ENCODE measurements at regions not wholly inside any gene's neighbourhood (a gene's known extent, or its start where the extent isn't known, plus 50 kb on each side); places are given as distances from the start of the nearest gene placed in this dataset.

DNA sequence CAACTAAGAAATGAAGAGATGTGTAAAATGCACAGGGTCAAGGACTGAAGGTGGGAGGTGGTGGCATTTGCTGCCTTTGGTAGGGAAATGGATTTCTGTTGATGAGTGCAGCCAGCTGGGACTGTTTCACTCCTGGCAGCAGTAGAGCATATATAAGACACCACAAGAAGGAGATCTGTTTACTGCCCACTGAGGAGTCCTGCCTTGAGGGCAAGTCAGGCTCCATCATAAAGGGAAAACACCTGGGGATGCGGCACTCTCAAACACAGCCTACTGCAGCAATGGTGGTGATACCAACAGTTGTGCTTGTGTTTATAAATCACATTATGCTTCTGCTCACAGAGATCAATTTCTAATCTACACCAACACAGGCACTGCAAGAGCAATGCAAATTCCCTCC lies 222.1 kb downstream of the TACR3 start:
- ATAC-seq (no peak), FAIRE-seq (no peak), DNase-seq (ENCODE audit: low read depth in 1 of 2, low spot score in 1 of 2) (no peak)
- H3K9me3 ChIP-seq, result no peaks in the 10 kb centered on the region
- TF ChIP-seq, protein P1, sequence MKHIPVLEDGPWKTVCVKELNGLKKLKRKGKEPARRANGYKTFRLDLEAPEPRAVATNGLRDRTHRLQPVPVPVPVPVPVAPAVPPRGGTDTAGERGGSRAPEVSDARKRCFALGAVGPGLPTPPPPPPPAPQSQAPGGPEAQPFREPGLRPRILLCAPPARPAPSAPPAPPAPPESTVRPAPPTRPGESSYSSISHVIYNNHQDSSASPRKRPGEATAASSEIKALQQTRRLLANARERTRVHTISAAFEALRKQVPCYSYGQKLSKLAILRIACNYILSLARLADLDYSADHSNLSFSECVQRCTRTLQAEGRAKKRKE (CRISPR knock-in tag; IDR thresholded peaks at IDR 0.05; ENCODE audit: low read depth), result no peak
- TF ChIP-seq MAFK (IDR thresholded peaks at IDR 0.05; ENCODE audit: partially characterized antibody), result no peak
- no peak for TF ChIP-seq HOXB13 (CRISPR knock-in tag; IDR thresholded peaks at IDR 0.05; ENCODE audit: low read depth)
- no peak for TF ChIP-seq POLR2AphosphoS2 (conservative IDR thresholded peaks at IDR 0.05; ENCODE audit: low read length)
- TF ChIP-seq MYC (IDR thresholded peaks at IDR 0.05; ENCODE audit: borderline replicate concordance, low read length), result no peak
- TF ChIP-seq HOXA7 (CRISPR knock-in tag; IDR thresholded peaks at IDR 0.05), result no peak
- no peak for TF ChIP-seq RNF2 (IDR thresholded peaks at IDR 0.05; ENCODE audit: borderline replicate concordance, low read depth)
- TF ChIP-seq RCOR1 (IDR thresholded peaks at IDR 0.05; ENCODE audit: low read depth, low read length), result no peak
- TF ChIP-seq NR3C1 (IDR thresholded peaks at IDR 0.05), result no peak
- TF ChIP-seq POLR2A (IDR thresholded peaks at IDR 0.05; ENCODE audit: low read length), result no peak
- TF ChIP-seq ZC3H11A (IDR thresholded peaks at IDR 0.05), result no peak
- no peak for TF ChIP-seq RARB (CRISPR knock-in tag; IDR thresholded peaks at IDR 0.05)
- no peak for TF ChIP-seq FOSB (CRISPR knock-in tag; IDR thresholded peaks at IDR 0.05)
- H3K4me2 ChIP-seq, result no peak overlapping the region
- H3K4me1 ChIP-seq, result no peaks in the 10 kb centered on the region
- H3K4me3 ChIP-seq, result no peak overlapping the region
- CTCF ChIA-PET, result interaction anchor here (0.6 kb wide), 1 partner anchor 269 kb away, joined by 3 read pairs; no protein-coding TSS in a partner anchor
- WGBS (ENCODE audit: missing lambda C conversion rate), result 90% methylated on average over 1 of the region's 1 CpG
- POLR2A ChIA-PET, result no interaction called here
- no peak overlapping the region for H3K27ac ChIP-seq

DNA sequence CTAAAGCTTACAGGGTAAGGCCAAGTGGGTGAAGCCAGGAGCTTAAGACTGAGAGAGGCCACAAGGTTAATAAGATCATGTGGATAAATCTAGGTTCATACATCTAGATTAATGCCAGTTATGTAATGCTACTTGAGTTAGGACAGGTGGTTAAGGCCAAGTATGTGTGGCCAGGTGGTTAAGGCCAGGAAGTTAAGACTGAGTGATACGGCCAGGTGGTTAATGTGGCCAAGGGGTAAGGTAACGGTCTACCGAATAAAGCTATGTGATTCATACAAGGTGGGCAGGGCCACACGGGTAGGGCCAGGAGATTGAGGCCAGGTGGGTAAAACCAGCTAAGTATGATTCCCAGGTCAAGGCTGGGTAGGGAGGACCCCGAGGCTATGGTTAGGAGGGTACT lies 223.0 kb downstream of the TACR3 start:
- Histone ChIP-seq H3K9me3 (no peaks in the 10 kb centered on the region), H3K27ac (no peak overlapping the region), H3K4me3 (no peak overlapping the region), H3K4me1 (no peaks in the 10 kb centered on the region), H3K4me2 (no peak overlapping the region)
- FAIRE-seq (no peak), ATAC-seq (no peak), DNase-seq (ENCODE audit: low read depth in 1 of 2, low spot score in 1 of 2) (no peak)
- ChIA-PET CTCF (no interaction called here), POLR2A (no interaction called here)
- TF ChIP-seq POLR2AphosphoS2 (conservative IDR thresholded peaks at IDR 0.05; ENCODE audit: low read length), result no peak
- TF ChIP-seq MAZ (IDR thresholded peaks at IDR 0.05; ENCODE audit: borderline replicate concordance, low read depth, low read length), result no peak
- TF ChIP-seq, protein P2, sequence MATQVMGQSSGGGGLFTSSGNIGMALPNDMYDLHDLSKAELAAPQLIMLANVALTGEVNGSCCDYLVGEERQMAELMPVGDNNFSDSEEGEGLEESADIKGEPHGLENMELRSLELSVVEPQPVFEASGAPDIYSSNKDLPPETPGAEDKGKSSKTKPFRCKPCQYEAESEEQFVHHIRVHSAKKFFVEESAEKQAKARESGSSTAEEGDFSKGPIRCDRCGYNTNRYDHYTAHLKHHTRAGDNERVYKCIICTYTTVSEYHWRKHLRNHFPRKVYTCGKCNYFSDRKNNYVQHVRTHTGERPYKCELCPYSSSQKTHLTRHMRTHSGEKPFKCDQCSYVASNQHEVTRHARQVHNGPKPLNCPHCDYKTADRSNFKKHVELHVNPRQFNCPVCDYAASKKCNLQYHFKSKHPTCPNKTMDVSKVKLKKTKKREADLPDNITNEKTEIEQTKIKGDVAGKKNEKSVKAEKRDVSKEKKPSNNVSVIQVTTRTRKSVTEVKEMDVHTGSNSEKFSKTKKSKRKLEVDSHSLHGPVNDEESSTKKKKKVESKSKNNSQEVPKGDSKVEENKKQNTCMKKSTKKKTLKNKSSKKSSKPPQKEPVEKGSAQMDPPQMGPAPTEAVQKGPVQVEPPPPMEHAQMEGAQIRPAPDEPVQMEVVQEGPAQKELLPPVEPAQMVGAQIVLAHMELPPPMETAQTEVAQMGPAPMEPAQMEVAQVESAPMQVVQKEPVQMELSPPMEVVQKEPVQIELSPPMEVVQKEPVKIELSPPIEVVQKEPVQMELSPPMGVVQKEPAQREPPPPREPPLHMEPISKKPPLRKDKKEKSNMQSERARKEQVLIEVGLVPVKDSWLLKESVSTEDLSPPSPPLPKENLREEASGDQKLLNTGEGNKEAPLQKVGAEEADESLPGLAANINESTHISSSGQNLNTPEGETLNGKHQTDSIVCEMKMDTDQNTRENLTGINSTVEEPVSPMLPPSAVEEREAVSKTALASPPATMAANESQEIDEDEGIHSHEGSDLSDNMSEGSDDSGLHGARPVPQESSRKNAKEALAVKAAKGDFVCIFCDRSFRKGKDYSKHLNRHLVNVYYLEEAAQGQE (IDR thresholded peaks at IDR 0.05), result no peak
- TF ChIP-seq NFE2L2 (conservative IDR thresholded peaks at IDR 0.05; ENCODE audit: low read length), result no peak
- TF ChIP-seq CEBPB (IDR thresholded peaks at IDR 0.05), result no peak
- TF ChIP-seq, protein P3, sequence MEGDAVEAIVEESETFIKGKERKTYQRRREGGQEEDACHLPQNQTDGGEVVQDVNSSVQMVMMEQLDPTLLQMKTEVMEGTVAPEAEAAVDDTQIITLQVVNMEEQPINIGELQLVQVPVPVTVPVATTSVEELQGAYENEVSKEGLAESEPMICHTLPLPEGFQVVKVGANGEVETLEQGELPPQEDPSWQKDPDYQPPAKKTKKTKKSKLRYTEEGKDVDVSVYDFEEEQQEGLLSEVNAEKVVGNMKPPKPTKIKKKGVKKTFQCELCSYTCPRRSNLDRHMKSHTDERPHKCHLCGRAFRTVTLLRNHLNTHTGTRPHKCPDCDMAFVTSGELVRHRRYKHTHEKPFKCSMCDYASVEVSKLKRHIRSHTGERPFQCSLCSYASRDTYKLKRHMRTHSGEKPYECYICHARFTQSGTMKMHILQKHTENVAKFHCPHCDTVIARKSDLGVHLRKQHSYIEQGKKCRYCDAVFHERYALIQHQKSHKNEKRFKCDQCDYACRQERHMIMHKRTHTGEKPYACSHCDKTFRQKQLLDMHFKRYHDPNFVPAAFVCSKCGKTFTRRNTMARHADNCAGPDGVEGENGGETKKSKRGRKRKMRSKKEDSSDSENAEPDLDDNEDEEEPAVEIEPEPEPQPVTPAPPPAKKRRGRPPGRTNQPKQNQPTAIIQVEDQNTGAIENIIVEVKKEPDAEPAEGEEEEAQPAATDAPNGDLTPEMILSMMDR (IDR thresholded peaks at IDR 0.05), result no peak
- TF ChIP-seq HDAC2 (IDR thresholded peaks at IDR 0.05), result no peak
- TF ChIP-seq RFX5 (IDR thresholded peaks at IDR 0.05), result no peak
- WGBS (ENCODE audit: missing lambda C conversion rate), result 52% methylated on average over 5 of the region's 5 CpGs
